GM23338 (cell line): ENCODE measurements at regions not wholly inside any gene's neighbourhood (a gene's known extent, or its start where the extent isn't known, plus 50 kb on each side); places are given as distances from the start of the nearest gene placed in this dataset.

Experiments
- ATAC-seq: fragments of 200-7000 bp; cut with Tn5 transposase; 3 replicates; pipeline ENCODE4 v1.9.1; 2020
- DNase-seq: peaks from one replicate; pipeline ENCODE4 v3.0.0-alpha.2; 2015; ENCODE audit warnings: low spot score
- H2AFZ ChIP-seq: fragments of 200-600 bp; sonication (generic); 2 replicates; pipeline ENCODE4 v1.8.0; 2016; ENCODE audit warnings: antibody characterized with exemption, mild to moderate bottlenecking, moderate library complexity
- H3F3A ChIP-seq: fragments of 200-600 bp; sonication (generic); replicated peaks from 2 replicates; pipeline ENCODE4 v1.8.0; 2017; ENCODE audit warnings: antibody characterized with exemption, mixed run types, low read depth
- H3K27ac ChIP-seq: fragments of 200-600 bp; sonication (generic); 2 replicates; pipeline ENCODE4 v1.6.1; 2016; ENCODE audit warnings: low read depth
- H3K27me3 ChIP-seq: fragments of 200-600 bp; sonication (generic); 2 replicates; pipeline ENCODE4 v1.8.0; 2016; ENCODE audit warnings: mild to moderate bottlenecking, mixed run types, moderate library complexity; ENCODE audit not compliant: insufficient read depth
- H3K36me3 ChIP-seq: fragments of 200-600 bp; sonication (generic); 2 replicates; pipeline ENCODE4 v1.8.0; 2016; ENCODE audit warnings: mild to moderate bottlenecking; ENCODE audit not compliant: insufficient read depth
- H3K4me1 ChIP-seq: fragments of 200-600 bp; sonication (generic); 2 replicates; pipeline ENCODE4 v1.8.0; 2016; ENCODE audit warnings: mild to moderate bottlenecking, moderate library complexity; ENCODE audit not compliant: insufficient read depth
- H3K4me2 ChIP-seq: fragments of 200-600 bp; sonication (generic); 2 replicates; pipeline ENCODE4 v1.7.1; 2017; ENCODE audit warnings: mixed run types
- H3K4me3 ChIP-seq: fragments of 200-600 bp; sonication (generic); 2 replicates; pipeline ENCODE4 v1.6.1; 2016; ENCODE audit warnings: mixed run types
- H3K79me2 ChIP-seq: fragments of 200-600 bp; sonication (generic); replicated peaks from 2 replicates; pipeline ENCODE4 v1.8.0; 2017; ENCODE audit warnings: mild to moderate bottlenecking; ENCODE audit not compliant: insufficient read depth
- H3K9me2 ChIP-seq: fragments of 200-600 bp; sonication (generic); 2 replicates; pipeline ENCODE4 v1.8.0; 2017; ENCODE audit not compliant: insufficient read depth
- H4K20me1 ChIP-seq: fragments of 200-600 bp; sonication (generic); replicated peaks from 2 replicates; pipeline ENCODE4 v1.8.0; 2017; ENCODE audit warnings: mild to moderate bottlenecking; ENCODE audit not compliant: insufficient read depth
- H3K27ac Mint-ChIP-seq: 2 replicates; pipeline ENCODE4 v1.8.0; 2020; ENCODE audit warnings: inconsistent platforms, mild to moderate bottlenecking, moderate library complexity, mixed read lengths
- H3K27me3 Mint-ChIP-seq: 3 replicates; pipeline ENCODE4 v1.8.0; 2022; ENCODE audit warnings: low read depth, mild to moderate bottlenecking, moderate library complexity, mixed read lengths, inconsistent platforms; ENCODE audit not compliant: insufficient read depth, poor library complexity
- H3K36me3 Mint-ChIP-seq: 3 replicates; pipeline ENCODE4 v1.8.0; 2021; ENCODE audit warnings: low read depth, mild to moderate bottlenecking, inconsistent platforms, moderate library complexity, mixed read lengths
- H3K4me1 Mint-ChIP-seq: 3 replicates; pipeline ENCODE4 v1.8.0; 2020; ENCODE audit warnings: mild to moderate bottlenecking, inconsistent platforms, mixed read lengths
- H3K4me3 Mint-ChIP-seq: 3 replicates; pipeline ENCODE4 v1.8.0; 2021; ENCODE audit warnings: moderate library complexity, mild to moderate bottlenecking, inconsistent platforms, mixed read lengths
- H3K9me3 Mint-ChIP-seq: 3 replicates; pipeline ENCODE4 v1.8.0; 2020; ENCODE audit warnings: moderate library complexity, mild to moderate bottlenecking, inconsistent platforms, mixed read lengths
- CREB1 ChIP-seq: fragments of 250-450 bp; sonication (Bioruptor Pico); IDR thresholded peaks from 2 replicates; pipeline ENCODE4 v1.5.0; 2020; ENCODE audit warnings: low read depth, mild to moderate bottlenecking, moderate library complexity
- EZH2 ChIP-seq: fragments of 200-600 bp; sonication (generic); IDR thresholded peaks from one replicate; pipeline ENCODE4 v1.8.0; 2017; ENCODE audit warnings: antibody characterized with exemption, mild to moderate bottlenecking, low read depth; ENCODE audit not compliant: unreplicated experiment
- EZH2phosphoT487 ChIP-seq: fragments of 200-600 bp; sonication (generic); IDR thresholded peaks from one replicate; pipeline ENCODE4 v1.8.1; 2018; ENCODE audit warnings: antibody characterized with exemption; ENCODE audit not compliant: unreplicated experiment
- JUNB ChIP-seq: IDR thresholded peaks from one replicate; pipeline ENCODE4 v1.6.1; 2016; ENCODE audit warnings: antibody characterized with exemption; ENCODE audit not compliant: unreplicated experiment
- NANOG ChIP-seq: IDR thresholded peaks from 2 replicates; pipeline ENCODE4 v1.6.1; 2016; ENCODE audit warnings: antibody characterized with exemption, borderline replicate concordance
- POLR2AphosphoS5 ChIP-seq: IDR thresholded peaks from 2 replicates; pipeline ENCODE4 v1.6.1; 2016; ENCODE audit warnings: antibody characterized with exemption, low read depth
- STAT1 ChIP-seq: IDR thresholded peaks from one replicate; pipeline ENCODE4 v1.6.1; 2016; ENCODE audit warnings: antibody characterized with exemption; ENCODE audit not compliant: unreplicated experiment
- ZNF114 ChIP-seq: fragments of 250-450 bp; sonication (Bioruptor Pico); IDR thresholded peaks from 2 replicates; pipeline ENCODE4 v1.5.0; 2020; ENCODE audit warnings: mild to moderate bottlenecking, moderate library complexity
- ZNF331 ChIP-seq: fragments of 250-450 bp; sonication (Bioruptor Pico); IDR thresholded peaks from 2 replicates; pipeline ENCODE4 v1.5.0; 2020; ENCODE audit warnings: low read depth, mild to moderate bottlenecking, moderate library complexity
- TF ChIP-seq, protein P1 (sequence below): fragments of 250-450 bp; sonication (Bioruptor Pico); IDR thresholded peaks from 2 replicates; pipeline ENCODE4 v1.5.0; 2020; ENCODE audit warnings: mild to moderate bottlenecking, moderate library complexity
- TF ChIP-seq, protein P2 (sequence below): IDR thresholded peaks from 2 replicates; pipeline ENCODE4 v1.6.1; 2016; ENCODE audit warnings: antibody characterized with exemption
- TF ChIP-seq, protein P3 (sequence below): IDR thresholded peaks from one replicate; pipeline ENCODE4 v1.6.1; 2018; ENCODE audit warnings: antibody characterized with exemption; ENCODE audit not compliant: unreplicated experiment
- TF ChIP-seq, protein P4 (sequence below), 2 experiments: fragments of 200-600 bp in 1 of 2; sonication (generic) in 1 of 2; conservative IDR thresholded peaks; 2 replicates each; pipeline versions ENCODE4 v1.5.1 to v1.6.1; 2016 to 2017; ENCODE audit warnings: antibody characterized with exemption in 2 of 2, low read depth in 2 of 2, mild to moderate bottlenecking in 2 of 2, moderate library complexity in 1 of 2

DNA sequence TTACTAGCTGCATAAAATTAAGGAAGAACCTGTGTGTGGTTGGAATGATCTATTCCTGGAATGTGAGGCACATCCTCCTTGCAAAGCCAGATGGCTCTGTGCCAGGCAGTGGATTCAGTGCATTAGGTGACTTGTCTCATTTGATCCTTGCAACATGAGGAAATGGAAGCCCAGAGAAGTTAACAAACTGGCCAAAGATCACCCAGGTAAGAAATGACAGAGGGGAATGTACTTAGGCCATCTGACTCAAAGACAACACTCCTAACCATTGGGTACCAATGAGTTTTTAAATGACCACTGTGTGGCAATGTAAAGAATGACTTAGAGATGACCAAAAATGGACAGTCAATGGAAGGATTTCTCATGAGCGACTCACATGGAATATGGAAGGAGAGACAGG lies 114.2 kb upstream of the RXFP2 start:
- H3K4me2 ChIP-seq: no peak overlapping the region
- no peak overlapping the region for H3K27ac Mint-ChIP-seq

More for the DNA sequence above, 114.2 kb upstream of the RXFP2 start:
- H3K4me3 Mint-ChIP-seq: no peak overlapping the region
- ATAC-seq (no peak), DNase-seq (no peak)
- H3K9me3 Mint-ChIP-seq: no peaks in the 10 kb centered on the region; the same call in 1 of the 3 replicates
- no peaks in the 10 kb centered on the region; the same call in 1 of the 2 replicates for H3K4me1 ChIP-seq
- peaks cover 4% of the 10 kb centered on the region; the same call in 2 of the 3 replicates for H3K4me1 Mint-ChIP-seq
- no peaks in the 10 kb centered on the region for H4K20me1 ChIP-seq
- TF ChIP-seq CREB1 (CRISPR knock-in tag) (no peak), ZNF331 (CRISPR knock-in tag) (no peak), POLR2AphosphoS5 (no peak), NANOG (no peak), ZNF114 (CRISPR knock-in tag) (no peak), JUNB (no peak), STAT1 (no peak), EZH2phosphoT487 (no peak), EZH2 (no peak)
- TF ChIP-seq, protein P1, sequence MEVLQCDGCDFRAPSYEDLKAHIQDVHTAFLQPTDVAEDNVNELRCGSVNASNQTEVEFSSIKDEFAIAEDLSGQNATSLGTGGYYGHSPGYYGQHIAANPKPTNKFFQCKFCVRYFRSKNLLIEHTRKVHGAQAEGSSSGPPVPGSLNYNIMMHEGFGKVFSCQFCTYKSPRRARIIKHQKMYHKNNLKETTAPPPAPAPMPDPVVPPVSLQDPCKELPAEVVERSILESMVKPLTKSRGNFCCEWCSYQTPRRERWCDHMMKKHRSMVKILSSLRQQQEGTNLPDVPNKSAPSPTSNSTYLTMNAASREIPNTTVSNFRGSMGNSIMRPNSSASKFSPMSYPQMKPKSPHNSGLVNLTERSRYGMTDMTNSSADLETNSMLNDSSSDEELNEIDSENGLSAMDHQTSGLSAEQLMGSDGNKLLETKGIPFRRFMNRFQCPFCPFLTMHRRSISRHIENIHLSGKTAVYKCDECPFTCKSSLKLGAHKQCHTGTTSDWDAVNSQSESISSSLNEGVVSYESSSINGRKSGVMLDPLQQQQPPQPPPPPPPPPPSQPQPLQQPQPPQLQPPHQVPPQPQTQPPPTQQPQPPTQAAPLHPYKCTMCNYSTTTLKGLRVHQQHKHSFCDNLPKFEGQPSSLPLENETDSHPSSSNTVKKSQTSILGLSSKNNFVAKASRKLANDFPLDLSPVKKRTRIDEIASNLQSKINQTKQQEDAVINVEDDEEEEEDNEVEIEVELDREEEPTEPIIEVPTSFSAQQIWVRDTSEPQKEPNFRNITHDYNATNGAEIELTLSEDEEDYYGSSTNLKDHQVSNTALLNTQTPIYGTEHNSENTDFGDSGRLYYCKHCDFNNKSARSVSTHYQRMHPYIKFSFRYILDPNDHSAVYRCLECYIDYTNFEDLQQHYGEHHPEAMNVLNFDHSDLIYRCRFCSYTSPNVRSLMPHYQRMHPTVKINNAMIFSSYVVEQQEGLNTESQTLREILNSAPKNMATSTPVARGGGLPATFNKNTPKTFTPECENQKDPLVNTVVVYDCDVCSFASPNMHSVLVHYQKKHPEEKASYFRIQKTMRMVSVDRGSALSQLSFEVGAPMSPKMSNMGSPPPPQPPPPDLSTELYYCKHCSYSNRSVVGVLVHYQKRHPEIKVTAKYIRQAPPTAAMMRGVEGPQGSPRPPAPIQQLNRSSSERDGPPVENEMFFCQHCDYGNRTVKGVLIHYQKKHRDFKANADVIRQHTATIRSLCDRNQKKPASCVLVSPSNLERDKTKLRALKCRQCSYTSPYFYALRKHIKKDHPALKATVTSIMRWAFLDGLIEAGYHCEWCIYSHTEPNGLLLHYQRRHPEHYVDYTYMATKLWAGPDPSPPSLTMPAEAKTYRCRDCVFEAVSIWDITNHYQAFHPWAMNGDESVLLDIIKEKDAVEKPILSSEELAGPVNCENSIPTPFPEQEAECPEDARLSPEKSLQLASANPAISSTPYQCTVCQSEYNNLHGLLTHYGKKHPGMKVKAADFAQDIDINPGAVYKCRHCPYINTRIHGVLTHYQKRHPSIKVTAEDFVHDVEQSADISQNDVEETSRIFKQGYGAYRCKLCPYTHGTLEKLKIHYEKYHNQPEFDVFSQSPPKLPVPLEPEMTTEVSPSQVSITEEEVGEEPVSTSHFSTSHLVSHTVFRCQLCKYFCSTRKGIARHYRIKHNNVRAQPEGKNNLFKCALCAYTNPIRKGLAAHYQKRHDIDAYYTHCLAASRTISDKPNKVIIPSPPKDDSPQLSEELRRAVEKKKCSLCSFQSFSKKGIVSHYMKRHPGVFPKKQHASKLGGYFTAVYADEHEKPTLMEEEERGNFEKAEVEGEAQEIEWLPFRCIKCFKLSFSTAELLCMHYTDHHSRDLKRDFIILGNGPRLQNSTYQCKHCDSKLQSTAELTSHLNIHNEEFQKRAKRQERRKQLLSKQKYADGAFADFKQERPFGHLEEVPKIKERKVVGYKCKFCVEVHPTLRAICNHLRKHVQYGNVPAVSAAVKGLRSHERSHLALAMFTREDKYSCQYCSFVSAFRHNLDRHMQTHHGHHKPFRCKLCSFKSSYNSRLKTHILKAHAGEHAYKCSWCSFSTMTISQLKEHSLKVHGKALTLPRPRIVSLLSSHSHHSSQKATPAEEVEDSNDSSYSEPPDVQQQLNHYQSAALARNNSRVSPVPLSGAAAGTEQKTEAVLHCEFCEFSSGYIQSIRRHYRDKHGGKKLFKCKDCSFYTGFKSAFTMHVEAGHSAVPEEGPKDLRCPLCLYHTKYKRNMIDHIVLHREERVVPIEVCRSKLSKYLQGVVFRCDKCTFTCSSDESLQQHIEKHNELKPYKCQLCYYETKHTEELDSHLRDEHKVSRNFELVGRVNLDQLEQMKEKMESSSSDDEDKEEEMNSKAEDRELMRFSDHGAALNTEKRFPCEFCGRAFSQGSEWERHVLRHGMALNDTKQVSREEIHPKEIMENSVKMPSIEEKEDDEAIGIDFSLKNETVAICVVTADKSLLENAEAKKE: no peak
- TF ChIP-seq, protein P2, sequence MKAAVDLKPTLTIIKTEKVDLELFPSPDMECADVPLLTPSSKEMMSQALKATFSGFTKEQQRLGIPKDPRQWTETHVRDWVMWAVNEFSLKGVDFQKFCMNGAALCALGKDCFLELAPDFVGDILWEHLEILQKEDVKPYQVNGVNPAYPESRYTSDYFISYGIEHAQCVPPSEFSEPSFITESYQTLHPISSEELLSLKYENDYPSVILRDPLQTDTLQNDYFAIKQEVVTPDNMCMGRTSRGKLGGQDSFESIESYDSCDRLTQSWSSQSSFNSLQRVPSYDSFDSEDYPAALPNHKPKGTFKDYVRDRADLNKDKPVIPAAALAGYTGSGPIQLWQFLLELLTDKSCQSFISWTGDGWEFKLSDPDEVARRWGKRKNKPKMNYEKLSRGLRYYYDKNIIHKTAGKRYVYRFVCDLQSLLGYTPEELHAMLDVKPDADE: no peak
- TF ChIP-seq, protein P3, sequence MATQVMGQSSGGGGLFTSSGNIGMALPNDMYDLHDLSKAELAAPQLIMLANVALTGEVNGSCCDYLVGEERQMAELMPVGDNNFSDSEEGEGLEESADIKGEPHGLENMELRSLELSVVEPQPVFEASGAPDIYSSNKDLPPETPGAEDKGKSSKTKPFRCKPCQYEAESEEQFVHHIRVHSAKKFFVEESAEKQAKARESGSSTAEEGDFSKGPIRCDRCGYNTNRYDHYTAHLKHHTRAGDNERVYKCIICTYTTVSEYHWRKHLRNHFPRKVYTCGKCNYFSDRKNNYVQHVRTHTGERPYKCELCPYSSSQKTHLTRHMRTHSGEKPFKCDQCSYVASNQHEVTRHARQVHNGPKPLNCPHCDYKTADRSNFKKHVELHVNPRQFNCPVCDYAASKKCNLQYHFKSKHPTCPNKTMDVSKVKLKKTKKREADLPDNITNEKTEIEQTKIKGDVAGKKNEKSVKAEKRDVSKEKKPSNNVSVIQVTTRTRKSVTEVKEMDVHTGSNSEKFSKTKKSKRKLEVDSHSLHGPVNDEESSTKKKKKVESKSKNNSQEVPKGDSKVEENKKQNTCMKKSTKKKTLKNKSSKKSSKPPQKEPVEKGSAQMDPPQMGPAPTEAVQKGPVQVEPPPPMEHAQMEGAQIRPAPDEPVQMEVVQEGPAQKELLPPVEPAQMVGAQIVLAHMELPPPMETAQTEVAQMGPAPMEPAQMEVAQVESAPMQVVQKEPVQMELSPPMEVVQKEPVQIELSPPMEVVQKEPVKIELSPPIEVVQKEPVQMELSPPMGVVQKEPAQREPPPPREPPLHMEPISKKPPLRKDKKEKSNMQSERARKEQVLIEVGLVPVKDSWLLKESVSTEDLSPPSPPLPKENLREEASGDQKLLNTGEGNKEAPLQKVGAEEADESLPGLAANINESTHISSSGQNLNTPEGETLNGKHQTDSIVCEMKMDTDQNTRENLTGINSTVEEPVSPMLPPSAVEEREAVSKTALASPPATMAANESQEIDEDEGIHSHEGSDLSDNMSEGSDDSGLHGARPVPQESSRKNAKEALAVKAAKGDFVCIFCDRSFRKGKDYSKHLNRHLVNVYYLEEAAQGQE: no peak
- TF ChIP-seq, protein P4, sequence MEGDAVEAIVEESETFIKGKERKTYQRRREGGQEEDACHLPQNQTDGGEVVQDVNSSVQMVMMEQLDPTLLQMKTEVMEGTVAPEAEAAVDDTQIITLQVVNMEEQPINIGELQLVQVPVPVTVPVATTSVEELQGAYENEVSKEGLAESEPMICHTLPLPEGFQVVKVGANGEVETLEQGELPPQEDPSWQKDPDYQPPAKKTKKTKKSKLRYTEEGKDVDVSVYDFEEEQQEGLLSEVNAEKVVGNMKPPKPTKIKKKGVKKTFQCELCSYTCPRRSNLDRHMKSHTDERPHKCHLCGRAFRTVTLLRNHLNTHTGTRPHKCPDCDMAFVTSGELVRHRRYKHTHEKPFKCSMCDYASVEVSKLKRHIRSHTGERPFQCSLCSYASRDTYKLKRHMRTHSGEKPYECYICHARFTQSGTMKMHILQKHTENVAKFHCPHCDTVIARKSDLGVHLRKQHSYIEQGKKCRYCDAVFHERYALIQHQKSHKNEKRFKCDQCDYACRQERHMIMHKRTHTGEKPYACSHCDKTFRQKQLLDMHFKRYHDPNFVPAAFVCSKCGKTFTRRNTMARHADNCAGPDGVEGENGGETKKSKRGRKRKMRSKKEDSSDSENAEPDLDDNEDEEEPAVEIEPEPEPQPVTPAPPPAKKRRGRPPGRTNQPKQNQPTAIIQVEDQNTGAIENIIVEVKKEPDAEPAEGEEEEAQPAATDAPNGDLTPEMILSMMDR (conservative IDR thresholded peaks at IDR 0.05; ENCODE audit: low read depth in 2 of 2): no peak
- no peaks in the 10 kb centered on the region for H3K36me3 ChIP-seq
- no peaks in the 10 kb centered on the region for H3K79me2 ChIP-seq
- H3K27me3 ChIP-seq: no peaks in the 10 kb centered on the region
- H3K27ac ChIP-seq: no peak overlapping the region
- H3K36me3 Mint-ChIP-seq: no peaks in the 10 kb centered on the region
- 0 out of 2 replicates have a peak, but pooled peaks cover 10% of the 10 kb centered on the region for H3K9me2 ChIP-seq
- H3K27me3 Mint-ChIP-seq: no peaks in the 10 kb centered on the region
- H3K4me3 ChIP-seq: no peak overlapping the region
- no peaks in the 10 kb centered on the region for H3F3A ChIP-seq
- peak overlapping the region; percentile 61; the same call in 1 of the 2 replicates for H2AFZ ChIP-seq
